GM12892 (cell line): ENCODE measurements at regions not wholly inside any gene's neighbourhood (a gene's known extent, or its start where the extent isn't known, plus 50 kb on each side); places are given as distances from the start of the nearest gene placed in this dataset.

Source experiments
- POLR2A ChIP-seq: IDR thresholded peaks from 2 replicates; pipeline ENCODE4 v1.6.1; 2011; ENCODE audit warnings: low read depth, low read length, control low read depth
- POLR2AphosphoS5 ChIP-seq: IDR thresholded peaks from 2 replicates; pipeline ENCODE4 v1.6.1; 2011; ENCODE audit warnings: low read depth, low read length, control low read depth
- TAF1 ChIP-seq: IDR thresholded peaks from 2 replicates; pipeline ENCODE4 v1.6.1; 2011; ENCODE audit warnings: low read depth, mild to moderate bottlenecking, control low read depth, low read length, borderline replicate concordance

GRCh38 chr2:5537180-5537688 is 154.9 kb upstream of the SOX11 start:
- no peak for TF ChIP-seq POLR2AphosphoS5
- no peak for TF ChIP-seq POLR2A
- no peak for TF ChIP-seq TAF1
